A549 (cell line): ENCODE measurements at regions not wholly inside any gene's neighbourhood (a gene's known extent, or its start where the extent isn't known, plus 50 kb on each side); places are given as distances from the start of the nearest gene placed in this dataset.

Experiments
- ATAC-seq, 2 experiments: fragments of 200-7000 bp in 1 of 2; fragments of >200 bp in 1 of 2; cut with Nextera tagmentation in 1 of 2; cut with Tn5 transposase in 1 of 2; 3 replicates each; pipeline versions ENCODE4 v1.8.0 to v1.9.1; 2018 to 2020; ENCODE audit warnings: mild to moderate bottlenecking in 1 of 2, moderate library complexity in 1 of 2
- CTCF ChIA-PET: fragments of 300-600 bp; sonication (Branson Sonifier 250); formaldehyde crosslinking; extraction: SDS; loops from one replicate; lab custom pipeline; 2021; ENCODE audit warnings: antibody characterized with exemption, inconsistent platforms; lab: Yijun Ruan, JAX
- POLR2A ChIA-PET: fragments of 350-600 bp; formaldehyde crosslinking; extraction: SDS; loops from one replicate; lab custom pipeline; 2021; ENCODE audit warnings: antibody characterized with exemption, inconsistent platforms; lab: Yijun Ruan, JAX
- DNase-seq, 2 experiments: peaks; one replicate each; pipeline versions ENCODE4 v3.0.0 to v3.0.0-alpha.2; 2011 to 2016; ENCODE audit warnings: low read depth in 1 of 2, low spot score in 1 of 2
- FAIRE-seq: peaks from 2 replicates; lab custom pipeline; 2011; peaks lifted over from hg19 to GRCh38; lab: Jason Lieb, UNC
- H3K27ac ChIP-seq, 2 experiments: fragments of >200 bp; sonication (Bioruptor Twin); formaldehyde crosslinking; 3 replicates each; pipeline ENCODE4 v1.5.1; 2016 to 2017
- H3K4me1 ChIP-seq: fragments of >200 bp; sonication (Bioruptor Twin); formaldehyde crosslinking; 3 replicates; pipeline ENCODE4 v1.6.1; 2016
- H3K4me2 ChIP-seq: fragments of >200 bp; sonication (Bioruptor Twin); formaldehyde crosslinking; 3 replicates; pipeline ENCODE4 v1.6.1; 2016
- H3K4me3 ChIP-seq: fragments of >200 bp; sonication (Bioruptor Twin); formaldehyde crosslinking; 3 replicates; pipeline ENCODE4 v1.5.1; 2016
- H3K9me3 ChIP-seq: fragments of >200 bp; sonication (Bioruptor Twin); formaldehyde crosslinking; 3 replicates; pipeline ENCODE4 v1.6.1; 2016
- CEBPB ChIP-seq, 2 experiments: fragments of >200 bp in 1 of 2; sonication (Bioruptor Twin) in 1 of 2; formaldehyde crosslinking in 1 of 2; IDR thresholded peaks; 2 replicates each; pipeline ENCODE4 v1.6.1; 2012 to 2016
- CHD2 ChIP-seq: fragments of 150-350 bp; IDR thresholded peaks from 2 replicates; pipeline ENCODE4 v1.6.1; 2014; ENCODE audit warnings: low read length; ENCODE audit not compliant: partially characterized antibody
- CHD4 ChIP-seq: fragments of 200-600 bp; sonication (generic); IDR thresholded peaks from 2 replicates; pipeline ENCODE4 v1.6.1; 2016; ENCODE audit warnings: antibody characterized with exemption, mild to moderate bottlenecking, borderline replicate concordance
- HEYL ChIP-seq: fragments of 250-450 bp; sonication (Bioruptor Pico); IDR thresholded peaks from 2 replicates; pipeline ENCODE4 v1.8.0; 2021; ENCODE audit warnings: mild to moderate bottlenecking, moderate library complexity
- HOXA7 ChIP-seq: fragments of 250-450 bp; sonication (Bioruptor Pico); IDR thresholded peaks from 2 replicates; pipeline ENCODE4 v1.5.0; 2020; ENCODE audit warnings: mild to moderate bottlenecking, moderate library complexity
- JUN ChIP-seq, 2 experiments: fragments of >200 bp; sonication (Bioruptor Twin); formaldehyde crosslinking; IDR thresholded peaks; 2 replicates in 1 of 2; 3 replicates in 1 of 2; pipeline ENCODE4 v1.6.1; 2016 to 2017
- MYC ChIP-seq: IDR thresholded peaks from 2 replicates; pipeline ENCODE4 v1.6.1; 2012; ENCODE audit warnings: mild to moderate bottlenecking, inconsistent platforms, low read length, improper control_type of control experiment, borderline replicate concordance
- NFE2L2 ChIP-seq: fragments of 150-350 bp; conservative IDR thresholded peaks from 2 replicates; pipeline ENCODE4 v1.6.1; 2014; ENCODE audit warnings: low read length
- PHF8 ChIP-seq: fragments of 200-600 bp; sonication (generic); IDR thresholded peaks from 2 replicates; pipeline ENCODE4 v1.6.1; 2016; ENCODE audit warnings: low read depth, mild to moderate bottlenecking, antibody characterized with exemption, moderate library complexity, borderline replicate concordance
- POLR2AphosphoS2 ChIP-seq: conservative IDR thresholded peaks from 2 replicates; pipeline ENCODE4 v1.6.1; 2012; ENCODE audit warnings: low read length, improper control_type of control experiment, inconsistent platforms
- RAD21 ChIP-seq, 2 experiments: fragments of >200 bp in 1 of 2; sonication (Bioruptor Twin) in 1 of 2; formaldehyde crosslinking in 1 of 2; IDR thresholded peaks in 1 of 2; conservative IDR thresholded peaks in 1 of 2; 2 replicates in 1 of 2; 3 replicates in 1 of 2; pipeline ENCODE4 v1.6.1; 2012 to 2018; ENCODE audit warnings: inconsistent platforms in 1 of 2
- RARB ChIP-seq: fragments of 250-450 bp; sonication (Bioruptor Pico); IDR thresholded peaks from 2 replicates; pipeline ENCODE4 v1.8.0; 2021; ENCODE audit warnings: mild to moderate bottlenecking, moderate library complexity
- TFCP2L1 ChIP-seq: fragments of 250-450 bp; sonication (Bioruptor Pico); IDR thresholded peaks from 2 replicates; pipeline ENCODE4 v1.5.0; 2021; ENCODE audit warnings: mild to moderate bottlenecking
- TP53 ChIP-seq: fragments of 250-450 bp; sonication (Bioruptor Pico); IDR thresholded peaks from 2 replicates; pipeline ENCODE4 v1.5.0; 2021; ENCODE audit warnings: mild to moderate bottlenecking, moderate library complexity
- ZNF302 ChIP-seq: fragments of 250-450 bp; sonication (Bioruptor Pico); IDR thresholded peaks from 2 replicates; pipeline ENCODE4 v1.9.0; 2021; ENCODE audit warnings: inconsistent platforms, mild to moderate bottlenecking, moderate library complexity
- WGBS: methylation state at CpG from one replicate; pipeline ENCODE4 v1.1.6; 2017; ENCODE audit errors: missing lambda C conversion rate; 5-methylcytosine and 5-hydroxymethylcytosine counted together
- TF ChIP-seq, protein P1 (sequence below): fragments of 150-350 bp; IDR thresholded peaks from 2 replicates; pipeline ENCODE4 v1.6.1; 2014; ENCODE audit warnings: low read depth, mild to moderate bottlenecking, low read length
- TF ChIP-seq, protein P2 (sequence below): fragments of 200-600 bp; sonication (generic); IDR thresholded peaks from 2 replicates; pipeline ENCODE4 v1.6.1; 2016; ENCODE audit warnings: antibody characterized with exemption, mild to moderate bottlenecking, moderate library complexity
- TF ChIP-seq, protein P3 (sequence below): fragments of >200 bp; sonication (Bioruptor Twin); formaldehyde crosslinking; IDR thresholded peaks from 3 replicates; pipeline ENCODE4 v1.5.1; 2016

DNA sequence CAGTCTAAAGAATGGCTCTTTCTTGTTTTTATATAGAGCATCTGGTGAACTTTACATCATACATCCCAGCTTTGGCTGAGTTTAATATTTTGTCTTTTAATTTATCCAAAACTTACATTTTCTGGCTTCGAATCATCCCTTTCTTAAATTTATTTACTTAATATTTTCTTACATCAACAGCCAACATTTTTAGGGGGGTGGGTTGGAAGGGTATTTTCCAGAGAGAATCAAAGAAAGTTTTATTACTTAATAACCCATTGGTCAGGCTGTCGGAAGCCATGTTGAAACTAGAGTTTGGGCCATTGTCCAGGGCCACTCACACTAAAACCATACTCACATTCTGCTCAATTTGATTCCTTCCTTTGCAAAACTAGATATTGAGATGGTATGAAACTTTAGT, 220.2 kb downstream of the AEBP2 start:
- POLR2A ChIA-PET, result no interaction called here
- 64% methylated on average over 2 of the region's 2 CpGs for WGBS
- no peak for ATAC-seq
- no peak for DNase-seq
- no peak overlapping the region for H3K4me2 ChIP-seq
- no peak overlapping the region for H3K4me3 ChIP-seq
- TF ChIP-seq HEYL (CRISPR knock-in tag) (no peak), RAD21 (conservative IDR thresholded peaks at IDR 0.05 in 1 of 2, IDR thresholded peaks at IDR 0.05 in 1 of 2) (no peak), CHD4 (no peak), TFCP2L1 (CRISPR knock-in tag) (no peak), HOXA7 (no peak), CHD2 (no peak)
- TF ChIP-seq, protein P1, sequence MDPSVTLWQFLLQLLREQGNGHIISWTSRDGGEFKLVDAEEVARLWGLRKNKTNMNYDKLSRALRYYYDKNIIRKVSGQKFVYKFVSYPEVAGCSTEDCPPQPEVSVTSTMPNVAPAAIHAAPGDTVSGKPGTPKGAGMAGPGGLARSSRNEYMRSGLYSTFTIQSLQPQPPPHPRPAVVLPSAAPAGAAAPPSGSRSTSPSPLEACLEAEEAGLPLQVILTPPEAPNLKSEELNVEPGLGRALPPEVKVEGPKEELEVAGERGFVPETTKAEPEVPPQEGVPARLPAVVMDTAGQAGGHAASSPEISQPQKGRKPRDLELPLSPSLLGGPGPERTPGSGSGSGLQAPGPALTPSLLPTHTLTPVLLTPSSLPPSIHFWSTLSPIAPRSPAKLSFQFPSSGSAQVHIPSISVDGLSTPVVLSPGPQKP, result no peak
- H3K9me3 ChIP-seq, result no peaks in the 10 kb centered on the region
- CTCF ChIA-PET, result interaction anchor here (0.8 kb wide), 1 partner anchor 10 kb away, joined by 3 read pairs; no protein-coding TSS in a partner anchor
- no peak for FAIRE-seq
- H3K27ac ChIP-seq, result no peak overlapping the region
- no peaks in the 10 kb centered on the region for H3K4me1 ChIP-seq

DNA sequence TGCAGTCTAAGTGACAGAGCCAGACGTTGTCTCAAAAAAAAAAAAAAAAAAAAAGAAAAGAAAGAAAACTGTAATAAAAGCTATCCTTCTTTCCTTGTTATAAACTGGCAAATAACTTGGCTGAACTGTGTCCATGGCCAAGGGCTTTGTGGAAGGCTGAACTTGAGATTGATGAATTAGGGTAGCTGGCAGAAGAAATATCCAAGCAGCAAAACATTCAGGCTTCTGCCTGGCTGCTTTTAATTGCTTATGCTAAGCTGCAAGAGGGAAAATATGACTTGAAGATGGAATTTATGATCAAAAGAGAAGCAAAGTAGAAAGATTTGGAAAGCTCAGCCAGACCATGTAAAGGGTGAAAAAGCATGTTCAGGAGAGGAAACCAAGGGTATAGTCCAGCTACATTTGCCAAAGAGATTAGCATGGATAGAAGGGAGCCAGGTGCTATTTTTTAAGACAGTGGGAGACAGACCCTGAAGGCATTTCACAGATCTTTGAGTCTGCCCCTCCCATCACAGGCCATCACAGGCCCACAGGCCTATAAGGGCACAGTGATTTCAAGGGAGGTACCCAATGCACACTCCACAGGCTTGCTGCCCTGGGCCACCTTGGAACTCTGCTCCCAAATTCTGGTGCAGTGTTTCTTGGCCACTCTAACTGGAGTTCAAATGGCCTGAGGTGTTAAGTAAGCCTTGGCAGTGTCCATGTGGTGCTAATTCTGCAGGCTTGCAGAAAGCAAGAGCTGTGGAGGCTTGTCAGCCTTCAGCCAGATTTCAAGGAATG, 226.0 kb downstream of the AEBP2 start:
- no peak overlapping the region for H3K27ac ChIP-seq
- ChIA-PET POLR2A (no interaction called here), CTCF (no interaction called here)
- TF ChIP-seq, protein P2, sequence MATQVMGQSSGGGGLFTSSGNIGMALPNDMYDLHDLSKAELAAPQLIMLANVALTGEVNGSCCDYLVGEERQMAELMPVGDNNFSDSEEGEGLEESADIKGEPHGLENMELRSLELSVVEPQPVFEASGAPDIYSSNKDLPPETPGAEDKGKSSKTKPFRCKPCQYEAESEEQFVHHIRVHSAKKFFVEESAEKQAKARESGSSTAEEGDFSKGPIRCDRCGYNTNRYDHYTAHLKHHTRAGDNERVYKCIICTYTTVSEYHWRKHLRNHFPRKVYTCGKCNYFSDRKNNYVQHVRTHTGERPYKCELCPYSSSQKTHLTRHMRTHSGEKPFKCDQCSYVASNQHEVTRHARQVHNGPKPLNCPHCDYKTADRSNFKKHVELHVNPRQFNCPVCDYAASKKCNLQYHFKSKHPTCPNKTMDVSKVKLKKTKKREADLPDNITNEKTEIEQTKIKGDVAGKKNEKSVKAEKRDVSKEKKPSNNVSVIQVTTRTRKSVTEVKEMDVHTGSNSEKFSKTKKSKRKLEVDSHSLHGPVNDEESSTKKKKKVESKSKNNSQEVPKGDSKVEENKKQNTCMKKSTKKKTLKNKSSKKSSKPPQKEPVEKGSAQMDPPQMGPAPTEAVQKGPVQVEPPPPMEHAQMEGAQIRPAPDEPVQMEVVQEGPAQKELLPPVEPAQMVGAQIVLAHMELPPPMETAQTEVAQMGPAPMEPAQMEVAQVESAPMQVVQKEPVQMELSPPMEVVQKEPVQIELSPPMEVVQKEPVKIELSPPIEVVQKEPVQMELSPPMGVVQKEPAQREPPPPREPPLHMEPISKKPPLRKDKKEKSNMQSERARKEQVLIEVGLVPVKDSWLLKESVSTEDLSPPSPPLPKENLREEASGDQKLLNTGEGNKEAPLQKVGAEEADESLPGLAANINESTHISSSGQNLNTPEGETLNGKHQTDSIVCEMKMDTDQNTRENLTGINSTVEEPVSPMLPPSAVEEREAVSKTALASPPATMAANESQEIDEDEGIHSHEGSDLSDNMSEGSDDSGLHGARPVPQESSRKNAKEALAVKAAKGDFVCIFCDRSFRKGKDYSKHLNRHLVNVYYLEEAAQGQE, result no peak
- TF ChIP-seq MYC, result no peak
- no peak for TF ChIP-seq RARB
- TF ChIP-seq JUN (IDR thresholded peaks at IDR 0.05), result no peak
- TF ChIP-seq ZNF302 (CRISPR knock-in tag), result no peak
- no peak for TF ChIP-seq CHD2
- no peak for TF ChIP-seq CEBPB (IDR thresholded peaks at IDR 0.05)
- no peak for TF ChIP-seq NFE2L2
- TF ChIP-seq TP53, result no peak
- TF ChIP-seq, protein P3, sequence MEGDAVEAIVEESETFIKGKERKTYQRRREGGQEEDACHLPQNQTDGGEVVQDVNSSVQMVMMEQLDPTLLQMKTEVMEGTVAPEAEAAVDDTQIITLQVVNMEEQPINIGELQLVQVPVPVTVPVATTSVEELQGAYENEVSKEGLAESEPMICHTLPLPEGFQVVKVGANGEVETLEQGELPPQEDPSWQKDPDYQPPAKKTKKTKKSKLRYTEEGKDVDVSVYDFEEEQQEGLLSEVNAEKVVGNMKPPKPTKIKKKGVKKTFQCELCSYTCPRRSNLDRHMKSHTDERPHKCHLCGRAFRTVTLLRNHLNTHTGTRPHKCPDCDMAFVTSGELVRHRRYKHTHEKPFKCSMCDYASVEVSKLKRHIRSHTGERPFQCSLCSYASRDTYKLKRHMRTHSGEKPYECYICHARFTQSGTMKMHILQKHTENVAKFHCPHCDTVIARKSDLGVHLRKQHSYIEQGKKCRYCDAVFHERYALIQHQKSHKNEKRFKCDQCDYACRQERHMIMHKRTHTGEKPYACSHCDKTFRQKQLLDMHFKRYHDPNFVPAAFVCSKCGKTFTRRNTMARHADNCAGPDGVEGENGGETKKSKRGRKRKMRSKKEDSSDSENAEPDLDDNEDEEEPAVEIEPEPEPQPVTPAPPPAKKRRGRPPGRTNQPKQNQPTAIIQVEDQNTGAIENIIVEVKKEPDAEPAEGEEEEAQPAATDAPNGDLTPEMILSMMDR, result no peak
- no peak for TF ChIP-seq PHF8
- TF ChIP-seq POLR2AphosphoS2, result no peak
- no peak overlapping the region for H3K4me2 ChIP-seq
- WGBS, result 22% methylated on average over 1 of the region's 1 CpG
- no peaks in the 10 kb centered on the region for H3K9me3 ChIP-seq
- no peak for DNase-seq
- ATAC-seq, result no peak
- no peak for FAIRE-seq
- H3K4me3 ChIP-seq, result no peak overlapping the region
- no peaks in the 10 kb centered on the region for H3K4me1 ChIP-seq
